ENCODE measurements at regions not wholly inside any gene's neighbourhood (a gene's known extent, or its start where the extent isn't known, plus 50 kb on each side); places are given as distances from the start of the nearest gene placed in this dataset.
"Not testable (repeated sequence)": the region's sequence is repeated elsewhere in the genome, so short reads cannot be mapped to it uniquely, and the experiment has no call there.

DNA sequence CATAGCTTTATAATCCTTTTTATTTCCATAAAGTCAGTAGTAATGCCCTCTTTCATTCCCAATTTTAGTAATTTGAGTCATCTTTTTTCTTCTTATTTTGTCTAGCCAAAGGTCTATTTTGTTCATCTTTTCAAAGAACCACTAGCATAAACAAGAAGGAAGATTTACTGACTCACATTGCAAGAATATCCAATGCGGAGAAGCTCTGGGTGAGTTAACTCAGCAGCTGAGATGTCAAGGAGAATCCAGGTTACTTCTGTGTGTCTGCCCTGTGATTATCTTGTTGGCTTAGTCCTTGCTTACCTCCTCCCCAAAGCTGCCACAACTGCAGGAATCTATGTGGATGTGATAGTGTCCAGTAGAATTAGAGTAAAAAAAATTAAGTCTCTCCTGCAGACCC lies 311.4 kb upstream of the NCKAP5 start:
- no peaks in the 10 kb centered on the region for H3K9me3 ChIP-seq (ENCODE audit: control insufficient read depth, insufficient read depth, low read length)
- H3K9ac ChIP-seq (ENCODE audit: low read depth, low read length): no peak overlapping the region
- H3K36me3 ChIP-seq (ENCODE audit: insufficient read depth, low read length): no peaks in the 10 kb centered on the region
- H3K4me1 ChIP-seq (ENCODE audit: insufficient read depth, low read length): no peaks in the 10 kb centered on the region

DNA sequence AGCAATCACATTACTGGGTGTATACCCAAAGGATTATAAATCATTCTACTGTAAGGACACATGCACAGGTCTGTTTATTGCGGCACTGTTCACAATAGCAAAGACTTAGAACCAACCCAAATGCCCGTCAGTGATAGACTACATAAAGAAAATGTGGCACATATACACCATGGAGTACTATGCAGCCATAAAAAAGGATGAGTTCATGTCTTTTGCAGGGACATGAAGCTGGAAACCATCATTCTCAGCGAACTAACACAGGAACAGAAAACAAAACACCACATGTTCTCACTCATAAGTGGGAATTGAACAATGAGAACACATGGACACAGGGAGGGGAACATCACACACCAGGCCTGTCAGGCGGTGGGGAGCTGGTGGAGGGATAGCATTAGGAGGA lies 313.9 kb upstream of the NCKAP5 start:
- not testable (repeated sequence) for H3K36me3 ChIP-seq (ENCODE audit: insufficient read depth, low read length); H3K4me1 ChIP-seq (ENCODE audit: insufficient read depth, low read length); H3K9me3 ChIP-seq (ENCODE audit: control insufficient read depth, insufficient read depth, low read length)

DNA sequence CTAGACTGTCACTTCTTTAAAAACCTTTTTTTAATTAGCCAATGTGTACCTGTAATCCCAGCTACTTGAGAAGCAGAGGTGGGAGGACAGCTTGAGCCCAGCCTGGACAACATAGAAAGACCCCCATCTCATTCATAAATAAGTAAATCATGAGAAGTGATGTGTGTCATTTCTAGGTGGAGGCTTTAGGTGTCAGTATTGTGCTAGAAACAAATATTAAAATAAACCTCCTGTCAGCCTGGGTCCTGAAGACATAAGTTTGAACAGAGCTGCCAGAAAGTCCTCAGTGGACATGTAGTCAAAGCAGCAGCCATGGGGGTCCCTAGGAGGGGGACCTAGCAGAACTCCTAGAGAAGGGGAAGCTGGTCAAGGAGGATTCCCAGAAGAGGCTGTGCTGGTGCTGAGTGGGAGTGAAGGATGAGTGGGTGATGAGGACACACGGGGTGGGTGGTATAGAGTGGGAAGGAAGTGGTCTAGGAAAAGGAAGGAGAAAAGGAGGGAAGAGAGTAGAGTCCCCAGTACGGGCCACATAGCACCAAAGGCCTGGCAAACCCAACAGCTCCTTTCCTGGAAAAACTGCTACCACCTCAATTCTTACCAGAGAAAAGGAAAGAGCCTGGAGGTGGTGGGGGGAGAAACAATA lies 316.6 kb upstream of the NCKAP5 start:
- Histone ChIP-seq H3K4me1 (ENCODE audit: insufficient read depth, low read length) (peaks cover 5% of the 10 kb centered on the region; the same call in 1 of the 2 replicates), H3K9me3 (ENCODE audit: control insufficient read depth, insufficient read depth, low read length) (no peaks in the 10 kb centered on the region), H3K36me3 (ENCODE audit: insufficient read depth, low read length) (no peaks in the 10 kb centered on the region), H3K9ac (ENCODE audit: low read depth, low read length) (no peak overlapping the region)

More for the DNA sequence above, 313.9 kb upstream of the NCKAP5 start:
- H3K9ac ChIP-seq (ENCODE audit: low read depth, low read length): not testable (repeated sequence)

DNA sequence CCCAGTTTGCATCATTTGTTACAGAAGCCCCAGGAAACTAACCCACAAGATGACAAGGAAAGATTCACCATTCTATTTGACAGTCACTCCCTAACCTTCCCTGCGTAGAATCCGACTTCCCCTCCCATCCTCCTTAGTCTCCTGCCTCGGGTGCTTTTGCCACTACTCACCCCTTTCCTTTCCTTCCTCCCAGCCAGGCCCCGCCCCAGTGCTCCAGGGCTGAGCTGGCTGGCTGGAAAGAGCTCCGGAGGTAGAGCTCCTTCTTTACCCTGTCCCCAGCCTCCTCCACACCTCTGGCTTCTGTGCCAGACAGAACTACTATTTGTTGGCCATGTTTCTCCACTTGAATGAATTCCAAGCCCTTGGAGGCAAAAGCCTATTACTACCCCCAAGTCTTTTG lies 317.6 kb upstream of the NCKAP5 start:
- Histone ChIP-seq H3K9ac (ENCODE audit: low read depth, low read length) (no peak overlapping the region), H3K9me3 (ENCODE audit: control insufficient read depth, insufficient read depth, low read length) (no peaks in the 10 kb centered on the region)

DNA sequence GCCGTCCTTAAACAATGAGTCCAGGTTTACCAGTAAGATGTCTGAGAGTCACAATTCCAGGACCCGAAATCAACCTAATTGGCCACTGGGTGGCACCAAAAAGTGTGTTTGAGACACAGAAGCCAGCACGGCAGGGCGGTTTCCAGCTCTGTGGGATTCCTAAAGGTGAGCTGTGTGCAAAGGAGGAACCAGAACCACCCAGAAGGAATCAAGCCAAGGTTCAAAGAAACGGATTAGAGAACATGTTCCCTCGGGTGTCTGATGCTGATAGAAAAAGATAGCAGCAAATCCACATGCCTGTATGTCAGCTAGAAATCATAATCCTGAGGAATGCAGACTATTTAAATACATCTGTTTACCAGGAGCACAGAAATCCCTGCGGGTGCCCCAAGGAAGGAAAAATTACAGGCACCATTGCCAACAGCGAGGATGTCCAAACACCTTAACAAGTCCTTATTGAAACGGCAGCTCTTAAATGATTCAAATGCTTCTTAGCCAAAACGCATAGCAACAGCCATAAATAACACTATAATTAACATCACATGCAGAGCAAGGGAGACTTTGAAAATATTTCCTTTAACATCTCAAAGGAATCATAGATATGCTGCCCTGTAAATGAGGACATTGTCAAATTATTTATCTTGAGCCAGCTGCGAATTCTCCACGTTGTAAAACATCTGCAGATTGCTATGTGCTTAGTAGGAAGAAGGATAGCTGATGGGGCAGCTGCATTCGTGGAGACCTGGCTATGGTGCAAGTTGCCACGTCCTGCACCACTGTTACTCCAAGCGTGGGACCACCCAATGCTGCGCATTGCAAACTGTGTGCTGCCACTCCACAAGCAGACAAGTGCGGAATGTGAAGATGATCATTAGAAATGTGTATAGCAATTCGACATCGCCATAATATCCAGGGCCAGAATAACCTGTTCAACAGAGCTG lies 318.7 kb upstream of the NCKAP5 start:
- H3K4me1 ChIP-seq (ENCODE audit: insufficient read depth, low read length): peaks cover 5% of the 10 kb centered on the region; the same call in 1 of the 2 replicates
- no peaks in the 10 kb centered on the region for H3K36me3 ChIP-seq (ENCODE audit: insufficient read depth, low read length)
- no peak overlapping the region for H3K9ac ChIP-seq (ENCODE audit: low read depth, low read length)
- H3K9me3 ChIP-seq (ENCODE audit: control insufficient read depth, insufficient read depth, low read length): no peaks in the 10 kb centered on the region

More for the DNA sequence above, 317.6 kb upstream of the NCKAP5 start:
- Histone ChIP-seq H3K36me3 (ENCODE audit: insufficient read depth, low read length) (no peaks in the 10 kb centered on the region), H3K4me1 (ENCODE audit: insufficient read depth, low read length) (peaks cover 5% of the 10 kb centered on the region; the same call in 1 of the 2 replicates)

DNA sequence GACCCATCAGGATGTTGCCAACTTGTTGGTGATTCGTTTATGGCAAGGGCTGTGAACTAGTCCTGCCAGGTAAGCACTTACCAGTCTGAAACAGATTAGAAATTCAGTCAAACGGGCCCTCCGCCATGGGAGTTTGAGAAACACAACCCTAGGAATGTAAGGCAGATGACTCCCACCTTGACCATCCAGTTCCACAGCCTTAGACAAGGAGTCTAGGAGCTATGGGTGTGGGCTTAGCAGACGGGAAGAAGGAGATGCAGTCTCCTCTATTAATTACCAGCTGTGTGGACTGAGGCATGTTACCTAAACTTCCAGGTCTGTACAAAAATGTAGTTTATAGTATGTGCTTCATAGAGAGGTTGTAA lies 319.4 kb upstream of the NCKAP5 start:
- Histone ChIP-seq H3K9ac (ENCODE audit: low read depth, low read length) (no peak overlapping the region), H3K4me1 (ENCODE audit: insufficient read depth, low read length) (peaks cover 5% of the 10 kb centered on the region; the same call in 1 of the 2 replicates), H3K9me3 (ENCODE audit: control insufficient read depth, insufficient read depth, low read length) (no peaks in the 10 kb centered on the region), H3K36me3 (ENCODE audit: insufficient read depth, low read length) (no peaks in the 10 kb centered on the region)

DNA sequence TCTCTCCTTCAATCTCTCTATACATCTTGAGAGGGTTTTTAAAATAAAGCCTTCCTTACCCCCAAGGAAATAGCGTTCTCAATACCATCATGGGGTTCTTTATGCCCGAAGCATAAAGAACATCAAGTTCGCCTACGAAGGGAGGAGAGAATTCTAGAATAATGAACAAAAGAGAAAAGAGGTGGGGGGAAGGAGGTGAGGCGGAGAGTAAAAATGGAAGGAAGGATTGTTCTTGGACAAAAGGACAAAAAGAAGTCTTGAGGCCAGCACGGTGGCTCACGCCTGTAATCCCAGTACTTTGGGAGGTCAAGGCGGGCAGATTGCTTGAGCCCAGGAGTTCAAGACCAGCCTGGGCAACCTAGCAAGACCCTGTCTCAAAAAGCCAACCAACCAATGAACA lies 319.8 kb upstream of the NCKAP5 start:
- H3K9me3 ChIP-seq (ENCODE audit: control insufficient read depth, insufficient read depth, low read length): no peaks in the 10 kb centered on the region
- H3K9ac ChIP-seq (ENCODE audit: low read depth, low read length): no peak overlapping the region
- peaks cover 5% of the 10 kb centered on the region; the same call in 1 of the 2 replicates for H3K4me1 ChIP-seq (ENCODE audit: insufficient read depth, low read length)
- H3K36me3 ChIP-seq (ENCODE audit: insufficient read depth, low read length): no peaks in the 10 kb centered on the region

DNA sequence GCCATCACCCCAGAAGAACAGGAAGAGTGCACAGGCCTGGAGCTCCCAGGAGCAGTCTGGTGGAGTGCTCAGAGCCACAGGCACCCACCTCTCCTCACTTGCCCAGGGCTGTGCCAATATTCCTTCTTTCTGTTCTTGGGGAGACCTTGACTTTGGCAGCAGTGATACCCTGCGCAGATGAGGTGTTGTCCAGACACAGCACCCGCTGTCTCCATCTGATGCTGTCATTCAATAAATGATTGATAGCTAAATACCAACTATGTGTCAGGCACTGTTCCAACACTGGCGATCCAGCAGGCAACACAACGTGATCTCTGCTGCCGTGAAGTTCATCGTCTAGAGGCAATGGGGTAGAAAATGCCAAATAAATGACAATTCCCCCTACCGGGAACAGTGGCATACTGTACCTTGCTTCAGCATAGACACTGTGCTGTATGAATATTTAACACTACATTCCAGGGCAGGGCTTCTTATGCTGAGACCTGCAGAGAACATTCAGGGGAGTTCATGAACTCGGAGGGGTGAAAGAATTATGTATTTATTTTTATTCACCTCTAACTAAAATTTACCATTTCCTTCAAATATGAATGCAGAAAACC lies 320.5 kb upstream of the NCKAP5 start:
- H3K9ac ChIP-seq (ENCODE audit: low read depth, low read length): no peak overlapping the region
- peaks cover 5% of the 10 kb centered on the region; the same call in 1 of the 2 replicates for H3K4me1 ChIP-seq (ENCODE audit: insufficient read depth, low read length)
- no peaks in the 10 kb centered on the region for H3K36me3 ChIP-seq (ENCODE audit: insufficient read depth, low read length)
- H3K9me3 ChIP-seq (ENCODE audit: control insufficient read depth, insufficient read depth, low read length): no peaks in the 10 kb centered on the region

DNA sequence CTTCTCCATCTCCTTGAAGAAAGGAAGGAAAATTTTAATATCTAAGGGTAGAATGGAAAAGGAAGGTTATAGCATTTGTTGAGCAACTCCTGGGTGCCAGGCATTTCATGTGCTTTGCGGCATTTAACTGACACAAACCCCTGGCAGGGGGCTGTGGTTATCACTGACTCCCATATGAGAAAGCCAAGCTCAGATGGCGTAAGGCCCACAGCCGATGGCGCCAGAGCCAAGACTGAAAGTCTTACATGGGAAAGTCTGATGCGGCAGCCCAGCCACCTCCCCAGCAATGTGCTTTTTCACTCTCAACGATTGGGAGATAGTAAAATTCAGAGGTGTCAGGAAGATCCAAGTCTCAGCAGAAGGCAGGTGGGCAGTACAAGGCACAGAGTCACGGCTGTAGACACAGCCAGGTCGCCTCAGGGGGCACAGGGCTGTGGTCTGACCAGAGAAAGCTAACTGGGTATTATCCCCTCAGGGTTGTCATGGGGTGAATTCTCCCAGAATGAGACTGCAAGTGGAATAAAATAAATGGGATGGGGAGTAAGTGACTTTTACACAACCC lies 324.2 kb upstream of the NCKAP5 start:
- Histone ChIP-seq H3K36me3 (ENCODE audit: insufficient read depth, low read length) (no peaks in the 10 kb centered on the region), H3K9me3 (ENCODE audit: control insufficient read depth, insufficient read depth, low read length) (no peaks in the 10 kb centered on the region)

DNA sequence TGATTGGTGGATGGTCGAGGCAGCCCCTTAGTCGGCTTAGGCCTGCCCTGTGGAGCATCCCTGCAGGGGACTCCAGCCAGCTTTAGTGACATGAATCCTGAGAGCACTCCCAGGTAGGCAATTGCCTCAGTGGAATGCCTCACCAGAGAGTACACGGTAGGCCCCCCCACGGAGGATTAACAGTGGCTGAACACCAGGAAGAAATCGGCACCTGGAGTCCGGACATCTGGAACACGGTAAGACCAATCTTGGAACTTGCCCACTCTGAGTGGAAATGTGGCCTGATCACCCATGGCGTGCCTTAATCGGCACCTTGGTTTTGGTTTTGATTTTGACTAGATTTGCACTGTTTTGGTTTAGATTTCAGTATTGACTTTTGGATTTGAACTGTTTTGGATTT lies 326.2 kb upstream of the NCKAP5 start:
- no peaks in the 10 kb centered on the region for H3K36me3 ChIP-seq (ENCODE audit: insufficient read depth, low read length)
- no peaks in the 10 kb centered on the region for H3K9me3 ChIP-seq (ENCODE audit: control insufficient read depth, insufficient read depth, low read length)
- no peak overlapping the region for H3K9ac ChIP-seq (ENCODE audit: low read depth, low read length)
- H3K4me1 ChIP-seq (ENCODE audit: insufficient read depth, low read length): no peaks in the 10 kb centered on the region

More for the DNA sequence above, 324.2 kb upstream of the NCKAP5 start:
- H3K9ac ChIP-seq (ENCODE audit: low read depth, low read length): no peak overlapping the region
- no peaks in the 10 kb centered on the region for H3K4me1 ChIP-seq (ENCODE audit: insufficient read depth, low read length)

DNA sequence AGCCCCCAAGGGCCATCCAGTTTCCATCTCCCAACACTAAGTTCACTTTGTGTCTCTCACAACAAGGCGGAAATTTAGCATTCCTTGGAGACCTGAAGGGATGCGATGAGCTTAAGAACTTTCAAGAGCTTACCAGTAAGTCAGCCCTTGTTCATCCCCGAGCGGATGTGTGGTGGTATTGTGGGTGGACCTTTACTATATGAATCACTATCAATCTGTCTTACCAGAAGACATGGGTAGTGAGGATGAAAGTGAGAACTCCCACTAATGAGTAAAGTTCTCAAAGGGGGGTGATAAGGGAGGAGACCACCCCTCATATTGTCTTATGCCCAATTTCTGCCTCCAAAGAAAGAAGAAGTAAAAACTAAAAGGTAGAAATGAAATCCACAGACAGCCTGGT lies 329.6 kb upstream of the NCKAP5 start:
- not testable (repeated sequence) for H3K9me3 ChIP-seq (ENCODE audit: control insufficient read depth, insufficient read depth, low read length); H3K9ac ChIP-seq (ENCODE audit: low read depth, low read length); H3K36me3 ChIP-seq (ENCODE audit: insufficient read depth, low read length); H3K4me1 ChIP-seq (ENCODE audit: insufficient read depth, low read length)

DNA sequence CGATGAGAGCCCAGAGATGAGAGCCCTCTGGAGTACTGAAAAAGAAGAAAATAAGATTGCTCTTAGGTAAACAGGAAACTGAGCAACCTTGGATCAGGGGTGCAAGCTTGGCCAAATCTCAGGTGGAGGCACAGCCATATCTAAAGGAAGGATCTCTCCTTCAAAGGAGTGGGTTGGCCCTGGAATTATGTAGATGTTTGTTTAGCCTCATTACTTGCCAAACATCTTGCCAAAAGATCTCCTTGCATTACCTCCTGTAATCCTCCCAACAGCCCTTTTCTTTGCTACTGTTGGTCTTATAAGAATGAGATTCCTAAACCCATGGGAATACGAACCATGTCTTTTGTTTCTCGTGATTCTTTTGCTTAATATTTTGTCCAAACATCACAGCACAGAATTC lies 332.6 kb upstream of the NCKAP5 start:
- Histone ChIP-seq H3K36me3 (ENCODE audit: insufficient read depth, low read length) (no peaks in the 10 kb centered on the region), H3K4me1 (ENCODE audit: insufficient read depth, low read length) (no peaks in the 10 kb centered on the region), H3K9me3 (ENCODE audit: control insufficient read depth, insufficient read depth, low read length) (no peaks in the 10 kb centered on the region), H3K9ac (ENCODE audit: low read depth, low read length) (no peak overlapping the region)

DNA sequence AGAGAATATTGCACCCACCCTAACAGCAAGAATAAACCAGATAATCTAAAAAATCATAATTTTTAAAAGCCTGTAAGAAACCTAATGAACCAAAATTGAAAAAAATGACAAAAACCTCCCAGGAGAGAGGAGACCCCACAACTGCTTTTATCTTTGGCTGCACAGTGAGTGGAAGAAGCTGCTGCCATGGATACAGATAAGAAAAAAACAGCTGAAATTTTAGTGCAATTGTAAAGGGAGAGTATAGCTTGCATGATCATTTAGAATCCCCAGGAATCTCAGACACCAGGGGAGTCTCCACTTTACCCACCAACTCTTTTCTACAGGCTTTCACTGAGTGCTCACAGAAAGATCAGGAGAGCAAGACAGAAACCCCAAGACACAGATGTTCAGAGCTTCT lies 338.1 kb upstream of the NCKAP5 start:
- no peaks in the 10 kb centered on the region for H3K36me3 ChIP-seq (ENCODE audit: insufficient read depth, low read length)
- no peaks in the 10 kb centered on the region for H3K4me1 ChIP-seq (ENCODE audit: insufficient read depth, low read length)
- no peak overlapping the region for H3K9ac ChIP-seq (ENCODE audit: low read depth, low read length)
- no peaks in the 10 kb centered on the region; the same call in 1 of the 2 replicates for H3K9me3 ChIP-seq (ENCODE audit: control insufficient read depth, insufficient read depth, low read length)

DNA sequence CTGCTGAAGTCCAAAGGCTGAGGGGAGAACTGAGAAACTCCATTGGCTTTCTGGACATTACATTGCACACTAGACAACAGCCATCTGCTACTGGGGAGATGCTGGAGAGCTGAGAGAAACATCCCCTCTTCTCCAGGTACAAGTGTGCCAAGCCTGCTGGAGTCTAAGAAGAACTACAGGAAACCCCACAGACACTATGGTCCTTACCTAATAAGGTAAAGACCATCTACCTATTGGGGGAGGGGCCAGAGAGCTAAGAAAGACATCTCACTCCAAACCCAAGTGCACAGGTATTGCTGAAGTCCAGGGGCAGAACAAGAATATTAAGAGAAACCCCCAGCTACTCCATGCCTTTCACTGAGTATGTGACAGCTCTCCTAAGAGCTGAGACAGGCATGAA lies 338.7 kb upstream of the NCKAP5 start:
- no peaks in the 10 kb centered on the region for H3K36me3 ChIP-seq (ENCODE audit: insufficient read depth, low read length)
- H3K4me1 ChIP-seq (ENCODE audit: insufficient read depth, low read length): no peaks in the 10 kb centered on the region
- H3K9ac ChIP-seq (ENCODE audit: low read depth, low read length): no peak overlapping the region

More for the DNA sequence above, 338.7 kb upstream of the NCKAP5 start:
- no peaks in the 10 kb centered on the region; the same call in 1 of the 2 replicates for H3K9me3 ChIP-seq (ENCODE audit: control insufficient read depth, insufficient read depth, low read length)

Data from ES-I3 (cell line).